Stimulated activated CD4-positive, alpha-beta T cell treated with anti-CD3 and anti-CD28 coated beads, TNF-alpha, amount 100 ng/mL, for 1 hour (primary cell): ENCODE measurements at regions not wholly inside any gene's neighbourhood (a gene's known extent, or its start where the extent isn't known, plus 50 kb on each side); places are given as distances from the start of the nearest gene placed in this dataset.
"Not testable (repeated sequence)": the region's sequence is repeated elsewhere in the genome, so short reads cannot be mapped to it uniquely, and the experiment has no call there.

Experiments used
- DNase-seq, 3 donors: peaks; one replicate each; pipeline ENCODE4 v3.0.0-alpha.2; 2020; ENCODE audit warnings: low read depth in 3 of 3, low spot score in 1 of 3

GRCh38 chrX:45515262-45516215, 314.9 kb upstream of the DIPK2B start:
- DNase-seq: no peak

DNA sequence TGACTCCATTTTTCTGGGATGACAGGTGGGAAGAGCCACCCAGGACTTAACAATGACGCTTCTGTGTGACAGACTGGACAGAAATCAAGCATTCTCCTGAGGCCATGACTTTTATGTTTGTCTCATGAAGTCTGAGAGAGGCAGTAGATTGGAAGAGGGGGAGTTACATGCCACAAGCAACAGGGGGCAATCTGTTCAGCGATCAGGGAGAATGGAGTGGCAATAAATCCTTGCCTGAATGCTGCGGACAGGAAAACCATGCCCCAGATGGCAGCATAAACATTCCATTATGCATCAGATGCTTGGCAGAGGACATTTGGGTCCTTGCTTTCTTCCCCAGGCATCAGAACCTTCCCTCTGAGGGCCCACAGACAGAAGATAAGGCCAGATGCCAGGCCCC, 312.4 kb upstream of the DIPK2B start:
- DNase-seq: no peak

- DNase-seq: no peak
These were observed 307.8 kb upstream of the DIPK2B start for GRCh38 chrX:45508454-45508853.

- DNase-seq: no peak
These were observed 305.6 kb upstream of the DIPK2B start for GRCh38 chrX:45506149-45506730.

DNA sequence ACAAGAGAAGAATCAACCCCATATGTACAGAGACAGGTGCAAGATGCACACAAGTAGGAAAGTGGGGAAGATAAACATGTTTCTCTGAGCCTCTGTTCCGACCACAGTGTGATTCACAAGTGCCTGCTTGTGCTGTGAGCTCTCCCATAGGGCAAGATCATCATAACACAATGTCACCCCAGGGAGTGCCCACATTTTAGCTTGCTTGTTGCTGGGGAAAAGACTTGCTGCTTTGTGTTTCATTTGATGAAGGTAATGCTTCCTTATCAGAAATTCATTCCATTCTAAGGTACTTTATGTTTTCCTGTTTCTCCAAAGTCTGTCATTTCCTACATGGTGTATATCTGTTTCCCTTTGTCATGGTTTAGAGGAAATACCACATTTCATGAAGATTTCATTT, 304.5 kb upstream of the DIPK2B start:
- DNase-seq: no peak

DNA sequence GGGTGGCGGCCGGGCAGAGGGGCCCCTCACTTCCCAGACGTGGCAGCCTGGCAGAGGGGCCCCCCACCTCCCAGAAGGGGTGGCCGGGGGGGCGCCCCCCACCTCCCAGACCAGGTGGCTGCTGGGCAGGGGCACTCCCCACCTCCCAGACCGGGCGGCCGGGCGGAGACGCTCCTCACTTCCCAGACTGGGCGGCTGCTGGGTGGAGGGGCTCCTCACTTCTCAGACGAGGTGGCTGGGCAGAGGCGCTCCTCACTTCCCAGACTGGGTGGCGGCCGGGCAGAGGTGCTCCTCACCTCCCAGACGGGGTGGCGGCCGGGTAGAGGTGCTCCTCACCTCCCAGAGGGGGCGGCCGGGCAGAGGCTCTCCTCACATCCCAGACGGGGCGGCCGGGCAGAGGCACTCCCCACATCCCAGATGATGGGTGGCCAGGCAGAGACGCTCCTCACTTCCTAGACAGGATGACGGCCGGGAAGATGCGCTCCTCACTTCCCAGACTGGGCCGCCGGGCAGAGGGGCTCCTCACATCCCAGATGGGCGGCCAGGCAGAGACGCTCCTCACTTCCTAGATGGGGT, 303.2 kb upstream of the DIPK2B start:
- not testable (repeated sequence) for DNase-seq

DNA sequence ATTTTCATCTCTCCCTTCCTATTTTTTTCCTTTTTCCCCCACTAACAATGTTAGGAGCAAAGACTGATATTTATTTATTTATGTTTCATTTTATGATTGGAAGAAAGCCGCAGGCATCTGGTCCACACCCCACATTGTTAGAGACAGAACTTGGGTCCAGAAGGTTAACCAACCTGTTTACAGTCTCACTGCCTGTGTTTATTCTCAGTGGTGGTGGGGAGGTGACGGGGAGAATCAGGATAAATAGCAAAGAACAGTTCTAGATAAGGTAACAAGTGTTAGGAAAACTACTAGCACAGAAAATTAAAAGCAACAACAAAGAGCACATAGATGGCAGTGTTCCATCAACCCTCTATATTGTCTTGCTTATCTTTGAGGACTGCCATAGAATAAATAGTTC, 301.7 kb upstream of the DIPK2B start:
- DNase-seq: no peak

DNA sequence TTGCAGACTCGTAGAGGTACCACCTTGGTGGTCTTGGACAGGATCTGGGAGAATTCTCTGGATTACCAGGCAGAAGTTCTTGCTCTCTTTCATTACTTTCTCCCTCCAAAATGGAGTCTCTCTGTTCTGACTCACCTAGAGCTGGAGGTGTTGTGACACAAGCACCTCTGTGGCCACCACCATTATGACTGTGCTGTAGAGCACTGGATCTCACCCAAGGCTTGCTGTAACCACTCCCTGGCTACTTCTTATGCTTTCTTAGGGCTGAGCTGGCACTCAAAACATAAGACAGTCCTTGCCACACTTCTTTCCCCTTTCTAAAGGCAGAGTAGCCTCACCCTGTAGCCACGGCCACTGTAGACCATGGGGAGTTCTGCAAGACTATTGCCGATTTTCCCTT, 296.6 kb upstream of the DIPK2B start:
- no peak for DNase-seq

GRCh38 chrX:45485719-45486118, 285.0 kb upstream of the DIPK2B start:
- DNase-seq: no peak

DNA sequence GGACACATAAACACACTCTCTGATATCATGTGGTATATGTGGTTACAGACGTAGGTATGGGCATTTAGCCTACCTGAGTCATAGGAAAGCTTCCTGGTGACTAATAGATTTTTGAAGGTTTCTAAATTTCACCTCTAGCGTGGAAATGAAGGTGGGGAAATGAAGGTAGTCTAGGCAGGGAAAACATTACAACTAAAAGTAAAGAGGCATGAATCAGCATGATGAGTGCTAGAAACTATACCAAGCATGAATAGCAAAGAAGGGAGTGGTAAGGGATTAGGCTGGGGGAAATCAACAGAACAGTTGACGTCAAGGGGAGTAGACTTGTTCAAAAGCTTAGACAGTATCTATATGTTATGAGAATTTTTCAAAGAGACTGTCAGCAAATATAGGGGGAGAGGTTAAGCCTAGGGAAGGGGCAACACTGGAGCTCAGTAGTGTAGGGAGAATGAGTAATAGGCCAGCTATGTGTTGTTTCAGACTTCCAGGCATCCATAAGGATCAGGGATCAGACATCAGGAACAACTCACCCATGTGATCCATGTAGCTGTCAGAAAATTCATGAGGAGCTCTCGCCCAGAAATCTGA, 279.3 kb upstream of the DIPK2B start:
- DNase-seq: no peak

GRCh38 chrX:45479196-45479834, 278.6 kb upstream of the DIPK2B start:
- no peak for DNase-seq

DNA sequence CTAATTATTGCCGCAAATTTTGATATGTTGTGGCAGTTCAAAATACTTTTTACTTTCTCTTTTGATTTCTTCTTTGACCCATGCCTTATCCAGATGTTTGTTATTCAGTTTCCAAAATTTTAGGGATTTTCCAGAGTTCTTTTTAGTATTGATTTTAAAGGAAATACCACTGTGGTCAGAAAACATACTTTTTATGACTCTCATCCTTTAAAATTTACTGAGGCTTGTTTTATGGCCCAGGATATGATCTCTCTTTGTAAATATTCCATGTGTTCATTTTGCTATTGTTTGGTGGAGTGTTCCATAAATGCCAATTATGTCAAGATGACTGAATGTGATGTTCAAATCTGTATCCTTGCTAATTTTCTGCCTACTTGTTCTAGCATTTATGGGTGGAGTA, 272.3 kb upstream of the DIPK2B start:
- no peak for DNase-seq

DNA sequence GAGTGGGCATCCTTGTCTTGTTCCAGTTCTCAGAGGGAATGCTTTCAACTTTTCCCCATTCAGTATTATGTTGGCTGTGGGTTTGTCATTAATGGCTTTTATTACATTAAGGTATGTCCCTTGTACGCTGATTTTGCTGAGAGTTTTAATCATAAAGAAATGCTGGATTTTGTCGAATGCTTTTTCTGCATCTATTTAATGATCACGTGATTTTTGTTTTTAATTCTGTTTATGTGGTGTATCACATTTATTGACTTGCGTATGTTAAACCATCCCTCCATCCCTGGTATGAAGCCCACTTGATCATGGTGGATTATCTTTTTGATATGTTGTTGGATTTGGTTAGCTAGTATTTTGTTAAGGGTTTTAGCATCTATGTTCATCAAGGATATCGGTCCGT, 266.9 kb upstream of the DIPK2B start:
- not testable (repeated sequence) for DNase-seq

GRCh38 chrX:45455732-45456131, 255.1 kb upstream of the DIPK2B start:
- DNase-seq: not testable (repeated sequence)

- DNase-seq: no peak
These were observed 253.6 kb upstream of the DIPK2B start for GRCh38 chrX:45454290-45454689.

- no peak for DNase-seq
These were observed 249.3 kb upstream of the DIPK2B start for GRCh38 chrX:45449982-45450381.

DNA sequence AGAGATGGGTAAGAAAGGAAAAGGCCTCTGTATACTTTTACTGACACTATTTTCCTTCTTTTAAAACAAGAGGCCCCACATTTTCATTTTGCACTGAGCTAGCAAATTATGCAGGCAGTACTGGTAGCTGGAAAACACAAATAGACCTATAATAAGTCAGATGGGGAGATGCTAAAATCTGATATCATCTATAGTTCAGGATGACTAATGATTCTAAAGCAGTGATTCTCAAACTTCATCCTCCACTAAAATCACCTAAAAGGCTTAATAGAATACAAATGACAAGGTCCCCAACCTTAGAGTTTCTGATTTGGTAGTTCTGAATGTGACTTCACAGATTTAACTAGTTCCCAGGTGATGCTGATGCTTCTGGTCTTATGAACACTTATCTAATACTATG, 247.3 kb upstream of the DIPK2B start:
- DNase-seq: no peak

GRCh38 chrX:45447331-45447730, 246.7 kb upstream of the DIPK2B start:
- no peak for DNase-seq

GRCh38 chrX:45445745-45446412, 245.2 kb upstream of the DIPK2B start:
- DNase-seq: no peak

- no peak for DNase-seq
These were observed 236.5 kb upstream of the DIPK2B start for GRCh38 chrX:45437186-45437585.

- no peak for DNase-seq
These were observed 234.8 kb upstream of the DIPK2B start for GRCh38 chrX:45435481-45435880.
